Caki2 (cell line): ENCODE measurements at regions not wholly inside any gene's neighbourhood (a gene's known extent, or its start where the extent isn't known, plus 50 kb on each side); places are given as distances from the start of the nearest gene placed in this dataset.

Experiments used
- DNase-seq: peaks from one replicate; pipeline ENCODE4 v3.0.0-alpha.2; 2015; ENCODE audit warnings: low read depth
- in situ Hi-C: cut with HindIII; loops from 2 replicates; pipeline ENCODE4 v1.10.0; 2016; ENCODE audit warnings: low sequenced_read_pairs, low pct_unique_long_range_greater_than_20kb, mixed read lengths

GRCh38 chr13:26992951-26993719 is 178.5 kb downstream of the USP12 start:
- in situ Hi-C loops = no loop called here
- DNase-seq = no peak

- peak; percentile 51 for DNase-seq
- in situ Hi-C loops = no loop called here
These were observed 180.0 kb downstream of the USP12 start for GRCh38 chr13:26991508-26992181.

- no peak for DNase-seq
- in situ Hi-C loops = no loop called here
These were observed 181.5 kb downstream of the USP12 start for GRCh38 chr13:26989957-26990713.

GRCh38 chr13:26989261-26989956 is 182.2 kb downstream of the USP12 start:
- no peak for DNase-seq
- in situ Hi-C loops = no loop called here

GRCh38 chr13:26988059-26988769 is 183.4 kb downstream of the USP12 start:
- peak; percentile 83 for DNase-seq
- in situ Hi-C loops = no loop called here

- DNase-seq = peak; percentile 59
- in situ Hi-C loops = no loop called here
These were observed 184.1 kb downstream of the USP12 start for GRCh38 chr13:26987486-26988013.

GRCh38 chr13:26985285-26985878 is 186.2 kb downstream of the USP12 start:
- DNase-seq = peak; percentile 66
- in situ Hi-C loops = no loop called here

- no peak for DNase-seq
These were observed 187.3 kb downstream of the USP12 start for GRCh38 chr13:26984337-26984736.

GRCh38 chr13:26983543-26984320 is 187.9 kb downstream of the USP12 start:
- peak; percentile 62 for DNase-seq
- in situ Hi-C loops = no loop called here

More at GRCh38 chr13:26984337-26984736, 187.3 kb downstream of the USP12 start:
- in situ Hi-C loops = no loop called here

GRCh38 chr13:26980099-26981031 is 191.2 kb downstream of the USP12 start:
- in situ Hi-C loops = no loop called here
- no peak for DNase-seq

- in situ Hi-C loops = no loop called here
- DNase-seq = no peak
These were observed 192.3 kb downstream of the USP12 start for GRCh38 chr13:26979334-26979733.

GRCh38 chr13:26978081-26978860 is 193.3 kb downstream of the USP12 start:
- DNase-seq = peak; percentile 46
- in situ Hi-C loops = no loop called here

- DNase-seq = peak; percentile 67
- in situ Hi-C loops = no loop called here
These were observed 194.1 kb downstream of the USP12 start for GRCh38 chr13:26977541-26977940.

- DNase-seq = no peak
- in situ Hi-C loops = no loop called here
These were observed 195.3 kb downstream of the USP12 start for GRCh38 chr13:26976313-26976712.

- in situ Hi-C loops = no loop called here
These were observed 197.7 kb downstream of the USP12 start for GRCh38 chr13:26973946-26974345.

More at GRCh38 chr13:26973946-26974345, 197.7 kb downstream of the USP12 start:
- DNase-seq = no peak
